GM12878 (cell line): ENCODE measurements at regions not wholly inside any gene's neighbourhood (a gene's known extent, or its start where the extent isn't known, plus 50 kb on each side); places are given as distances from the start of the nearest gene placed in this dataset.
A peak's percentile ranks its signal among the peaks of the same experiment; 100 is the strongest.

ENCODE experiments used
- ATAC-seq: fragments of 200-7000 bp; cut with Tn5 transposase; 3 replicates; pipeline ENCODE4 v1.9.1; 2020; ENCODE audit warnings: mild to moderate bottlenecking, moderate library complexity
- BruUV-seq: library from RNA; stranded (reverse); fragments of 400-500 nt; replicated peaks from 2 replicates; lab custom pipeline; 2021; lab: Mats Ljungman, UMichigan
- CTCF ChIA-PET: fragments of 300-600 bp; sonication (Branson Sonifier 250); formaldehyde crosslinking; extraction: SDS; loops from one replicate; lab custom pipeline; 2021; ENCODE audit warnings: inconsistent platforms; lab: Yijun Ruan, JAX
- POLR2A ChIA-PET: fragments of 350-600 bp; formaldehyde crosslinking; extraction: SDS; loops from one replicate; lab custom pipeline; 2021; ENCODE audit warnings: inconsistent platforms; lab: Charles Lee
- RAD21 ChIA-PET: fragments of 300-600 bp; sonication (Branson Sonifier 250); formaldehyde crosslinking; loops from one replicate; lab custom pipeline; 2023; ENCODE audit warnings: antibody characterized with exemption; ENCODE audit not compliant: unreplicated experiment; lab: Charles Lee
- SMC1A ChIA-PET: fragments of 300-600 bp; sonication (Branson Sonifier 250); formaldehyde crosslinking; loops from one replicate; lab custom pipeline; 2023; ENCODE audit not compliant: unreplicated experiment, uncharacterized antibody; lab: Charles Lee
- DNase-seq: peaks from one replicate; pipeline ENCODE4 v3.0.0-alpha.2; 2011; ENCODE audit warnings: low read depth, low spot score
- FAIRE-seq: peaks from 3 replicates; lab custom pipeline; 2011; peaks lifted over from hg19 to GRCh38; lab: Jason Lieb, UNC
- H2AFZ ChIP-seq: 2 replicates; pipeline ENCODE4 v1.6.0; 2011; ENCODE audit warnings: low read depth, low read length, control low read depth; ENCODE audit not compliant: control insufficient read depth
- H3K27ac ChIP-seq: 2 replicates; pipeline ENCODE4 v1.5.1; 2011; ENCODE audit warnings: control low read depth; ENCODE audit not compliant: control insufficient read depth, insufficient read depth
- H3K27me3 ChIP-seq, 2 experiments: replicated peaks in 1 of 2; 2 replicates each; pipeline versions ENCODE4 v1.6.0 to v1.6.1; 2011; ENCODE audit warnings: low read length in 1 of 2; ENCODE audit not compliant: control insufficient read depth in 2 of 2, insufficient read depth in 2 of 2
- H3K36me3 ChIP-seq, 2 experiments: 2 replicates each; pipeline ENCODE4 v1.5.1; 2011; ENCODE audit warnings: low read length in 1 of 2; ENCODE audit not compliant: control insufficient read depth in 2 of 2, insufficient read depth in 2 of 2
- H3K4me1 ChIP-seq: 2 replicates; pipeline ENCODE4 v1.6.1; 2011; ENCODE audit warnings: mild to moderate bottlenecking, low read length, moderate library complexity, mixed read lengths; ENCODE audit not compliant: control insufficient read depth, insufficient read depth
- H3K4me2 ChIP-seq: 2 replicates; pipeline ENCODE4 v1.6.0; 2011; ENCODE audit warnings: control low read depth; ENCODE audit not compliant: control insufficient read depth, insufficient read depth
- H3K4me3 ChIP-seq: fragments of 200-600 bp; sonication (generic); 2 replicates; pipeline ENCODE4 v1.5.1; 2016
- H3K79me2 ChIP-seq: 2 replicates; pipeline ENCODE4 v1.6.0; 2011; ENCODE audit warnings: low read length; ENCODE audit not compliant: control insufficient read depth, insufficient read depth
- H3K9ac ChIP-seq: 2 replicates; pipeline ENCODE4 v1.8.0; 2011; ENCODE audit warnings: low read length, control low read depth, mixed read lengths; ENCODE audit not compliant: control insufficient read depth, insufficient read depth
- H3K9me3 ChIP-seq: replicated peaks from 3 replicates; pipeline ENCODE4 v1.5.1; 2011; ENCODE audit warnings: mild to moderate bottlenecking, low read length; ENCODE audit not compliant: control insufficient read depth, insufficient read depth
- H4K20me1 ChIP-seq: 2 replicates; pipeline ENCODE4 v1.6.0; 2011; ENCODE audit not compliant: control insufficient read depth, insufficient read depth
- EED ChIP-seq: sonication (generic); IDR thresholded peaks from 2 replicates; pipeline ENCODE4 v1.6.1; 2016; ENCODE audit warnings: antibody characterized with exemption, low read depth
- IRF3 ChIP-seq: fragments of 450-650 bp; IDR thresholded peaks from 2 replicates; pipeline ENCODE4 v1.6.1; 2014; ENCODE audit warnings: mild to moderate bottlenecking
- JUNB ChIP-seq: IDR thresholded peaks from 2 replicates; pipeline ENCODE4 v1.6.1; 2016; ENCODE audit warnings: antibody characterized with exemption, mild to moderate bottlenecking
- JUND ChIP-seq: IDR thresholded peaks from 2 replicates; pipeline ENCODE4 v1.6.1; 2012; ENCODE audit warnings: low read depth, mild to moderate bottlenecking, low read length, improper control_type of control experiment, moderate library complexity
- NFXL1 ChIP-seq: fragments of 450-650 bp; IDR thresholded peaks from 2 replicates; pipeline ENCODE4 v1.6.1; 2017; ENCODE audit warnings: antibody characterized with exemption, mild to moderate bottlenecking, borderline replicate concordance
- SREBF2 ChIP-seq: IDR thresholded peaks from 2 replicates; pipeline ENCODE4 v1.6.1; 2012; ENCODE audit warnings: mild to moderate bottlenecking, low read length
- ZNF24 ChIP-seq: fragments of 450-650 bp; IDR thresholded peaks from 2 replicates; pipeline ENCODE4 v1.6.1; 2017; ENCODE audit warnings: antibody characterized with exemption, mild to moderate bottlenecking
- WGBS: methylation state at CpG from one replicate; pipeline ENCODE4 v1.1.6; 2016; ENCODE audit warnings: low lambda C conversion rate; ENCODE audit not compliant: insufficient replicate concordance, insufficient coverage; ENCODE audit errors: missing lambda C conversion rate; 5-methylcytosine and 5-hydroxymethylcytosine counted together
- in situ Hi-C: fragments of 300-500 bp; cut with MboI; formaldehyde crosslinking; loops from 9 replicates; pipeline ENCODE4 v1.14.3; 2018; ENCODE audit warnings: mixed read lengths
- intact Hi-C: fragments of 100-400 bp; cut with micrococcal nuclease; formaldehyde crosslinking; loops from one replicate; pipeline ENCODE4 v1.14.2; 2022; ENCODE audit not compliant: unreplicated experiment
- TF ChIP-seq, protein P1 (sequence below): IDR thresholded peaks from 2 replicates; pipeline ENCODE4 v1.6.1; 2011; ENCODE audit warnings: mild to moderate bottlenecking, low read depth, low read length, moderate library complexity; ENCODE audit not compliant: insufficient replicate concordance

DNA sequence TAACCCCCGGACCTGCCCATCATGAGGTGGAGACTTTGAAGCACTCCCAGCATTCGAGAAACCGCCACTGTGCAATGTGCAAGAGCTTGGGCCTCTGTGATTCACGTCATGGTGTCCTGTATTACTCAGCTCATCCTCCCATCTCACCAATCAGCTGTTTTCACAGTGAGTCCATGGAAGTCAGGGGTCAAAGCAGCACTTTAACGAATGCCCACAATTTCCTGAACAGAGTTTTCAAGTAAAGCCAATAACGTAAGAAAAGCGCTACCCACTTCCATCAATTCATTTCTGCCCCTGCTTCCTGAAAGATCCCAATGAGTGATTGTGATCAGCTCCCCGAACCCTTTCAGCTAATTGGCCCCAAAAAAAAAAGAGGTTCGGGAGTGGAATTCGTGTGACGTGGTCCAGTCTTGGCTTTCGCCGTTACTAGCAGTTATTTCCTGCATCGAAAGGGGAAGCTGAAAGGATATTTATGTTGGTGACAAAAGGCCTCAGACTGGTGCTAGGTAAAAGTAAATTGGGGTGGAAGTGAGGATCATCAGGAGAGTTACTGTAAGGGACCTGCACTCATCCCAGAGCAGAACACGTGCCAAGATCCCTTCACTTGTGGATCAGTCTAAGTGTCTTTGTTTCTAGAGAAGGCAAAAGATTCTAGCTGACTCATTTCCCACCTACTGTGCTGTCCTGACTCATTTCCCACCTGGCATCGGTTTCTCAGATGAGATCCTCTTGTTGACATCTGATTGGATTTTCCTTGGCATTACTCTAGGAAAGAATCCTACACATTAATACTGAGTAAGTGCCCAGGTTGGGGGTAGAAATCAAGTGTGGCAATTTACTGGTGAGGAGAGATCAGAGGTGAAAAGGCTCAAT is 136.7 kb upstream of the NUDT7 start:
- ATAC-seq (no peak), DNase-seq (no peak), FAIRE-seq (no peak)
- Histone ChIP-seq H3K27me3 (peaks cover 0 to 1% of the 10 kb centered on the region in 2 experiments; a peak in 1 of 4 replicates), H3K36me3 (no peaks in the 10 kb centered on the region), H4K20me1 (no peaks in the 10 kb centered on the region), H3K9me3 (no peaks in the 10 kb centered on the region), H3K9ac (no peak overlapping the region), H2AFZ (no peak overlapping the region), H3K4me2 (no peak overlapping the region), H3K4me1 (no peaks in the 10 kb centered on the region), H3K79me2 (no peaks in the 10 kb centered on the region), H3K27ac (no peak overlapping the region), H3K4me3 (no peak overlapping the region)
- TF ChIP-seq, protein P1, sequence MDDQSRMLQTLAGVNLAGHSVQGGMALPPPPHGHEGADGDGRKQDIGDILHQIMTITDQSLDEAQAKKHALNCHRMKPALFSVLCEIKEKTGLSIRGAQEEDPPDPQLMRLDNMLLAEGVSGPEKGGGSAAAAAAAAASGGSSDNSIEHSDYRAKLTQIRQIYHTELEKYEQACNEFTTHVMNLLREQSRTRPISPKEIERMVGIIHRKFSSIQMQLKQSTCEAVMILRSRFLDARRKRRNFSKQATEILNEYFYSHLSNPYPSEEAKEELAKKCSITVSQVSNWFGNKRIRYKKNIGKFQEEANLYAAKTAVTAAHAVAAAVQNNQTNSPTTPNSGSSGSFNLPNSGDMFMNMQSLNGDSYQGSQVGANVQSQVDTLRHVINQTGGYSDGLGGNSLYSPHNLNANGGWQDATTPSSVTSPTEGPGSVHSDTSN = no peak
- TF ChIP-seq JUNB (peak; percentile 13; the same call in 1 of the 2 replicates), IRF3 (no peak), EED (0 out of 2 replicates have a peak, but pooled peaks have one; percentile 31), ZNF24 (no peak), SREBF2 (no peak), JUND (no peak), NFXL1 (no peak)
- POLR2A ChIA-PET = no interaction called here
- WGBS = 22% methylated on average over 16 of the region's 16 CpGs
- in situ Hi-C loops (loop anchor here (5.0 kb wide), 1 partner anchor 348 kb away; no protein-coding TSS in a partner anchor), intact Hi-C loops (loop anchor here (10.0 kb wide), 1 partner anchor 151 kb away; the partner anchor contains the start of gene ADAMTS18)
- RAD21 ChIA-PET = interaction anchor here (1.3 to 3.8 kb wide), 3 partner anchors 349 to 353 kb away, joined by 3 to 42 read pairs (median 5); no protein-coding TSS in a partner anchor
- no TSS peak for BruUV-seq
- CTCF ChIA-PET = interaction anchor here (0.6 to 6.5 kb wide), 17 partner anchors 9 to 419 kb away, joined by 3 to 132 read pairs (median 3); no protein-coding TSS in a partner anchor
- SMC1A ChIA-PET = interaction anchor here (0.6 to 7.1 kb wide), 4 partner anchors 10 to 350 kb away, joined by 4 to 108 read pairs (median 4); no protein-coding TSS in a partner anchor
